ENCODE measurements at regions not wholly inside any gene's neighbourhood (a gene's known extent, or its start where the extent isn't known, plus 50 kb on each side); places are given as distances from the start of the nearest gene placed in this dataset.

- no peak for TF ChIP-seq CTCF (IDR thresholded peaks at IDR 0.05)
Measured at GRCh38 chr9:12091865-12092527, 601.2 kb upstream of the TYRP1 start.

DNA sequence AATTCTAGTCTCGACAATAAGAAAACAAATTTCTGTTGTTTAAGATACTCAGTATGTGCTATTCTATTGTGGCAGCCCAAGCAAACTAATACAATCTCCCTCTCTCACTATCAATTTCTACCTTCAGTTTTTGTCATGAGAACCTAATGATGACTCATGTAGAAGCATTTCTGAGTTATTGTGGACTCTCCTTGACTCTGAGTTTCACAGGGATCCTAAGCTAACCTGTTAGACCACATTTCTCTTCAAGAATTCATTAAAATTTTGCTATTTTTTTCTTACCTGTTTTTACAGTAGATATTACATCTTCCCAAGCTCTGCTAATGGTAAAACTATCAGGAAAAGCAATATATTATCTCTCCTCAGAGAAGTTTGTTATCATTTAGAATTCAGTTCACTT, 599.1 kb upstream of the TYRP1 start:
- TF ChIP-seq CTCF (IDR thresholded peaks at IDR 0.05) = no peak

DNA sequence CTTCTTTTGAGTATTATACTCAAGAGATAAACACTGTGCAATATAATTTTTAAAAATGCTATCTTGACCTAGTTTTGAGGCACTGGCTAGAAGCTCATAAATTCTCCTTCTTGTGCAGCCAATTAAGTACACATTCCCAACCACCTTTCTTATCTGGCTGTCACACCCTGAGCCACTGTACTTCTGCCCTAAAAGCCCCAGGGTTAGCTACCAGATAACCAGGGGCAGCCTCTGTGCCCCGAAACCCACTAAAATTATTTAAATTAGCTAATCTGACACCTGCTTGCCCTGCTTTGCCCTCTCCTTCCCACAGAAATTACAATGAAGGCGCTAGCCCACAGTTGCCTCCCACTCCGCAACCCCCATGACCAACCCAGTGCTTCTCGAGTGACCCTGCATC, 597.3 kb upstream of the TYRP1 start:
- TF ChIP-seq CTCF (IDR thresholded peaks at IDR 0.05) = no peak

GRCh38 chr9:12133416-12133815, 559.8 kb upstream of the TYRP1 start:
- TF ChIP-seq CTCF (IDR thresholded peaks at IDR 0.05) = no peak

DNA sequence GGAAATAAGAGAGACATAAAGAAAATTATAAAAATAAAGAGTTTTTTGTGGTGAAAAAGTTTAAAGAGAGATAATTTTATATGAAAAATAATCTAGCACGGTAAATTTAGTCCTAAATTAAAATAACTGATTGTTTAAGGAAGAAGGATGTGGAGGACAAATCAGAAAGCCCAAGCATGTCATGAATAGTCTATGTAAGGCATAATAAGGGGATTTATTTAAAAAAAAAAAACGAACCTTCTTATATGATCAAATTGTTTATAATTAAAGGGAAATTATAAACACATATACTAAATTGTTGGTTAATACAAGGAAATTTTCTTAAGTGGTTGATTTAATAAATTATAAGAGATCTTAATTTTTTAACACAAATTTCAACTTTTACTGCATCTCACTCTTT, 551.8 kb upstream of the TYRP1 start:
- TF ChIP-seq CTCF (IDR thresholded peaks at IDR 0.05) = no peak

DNA sequence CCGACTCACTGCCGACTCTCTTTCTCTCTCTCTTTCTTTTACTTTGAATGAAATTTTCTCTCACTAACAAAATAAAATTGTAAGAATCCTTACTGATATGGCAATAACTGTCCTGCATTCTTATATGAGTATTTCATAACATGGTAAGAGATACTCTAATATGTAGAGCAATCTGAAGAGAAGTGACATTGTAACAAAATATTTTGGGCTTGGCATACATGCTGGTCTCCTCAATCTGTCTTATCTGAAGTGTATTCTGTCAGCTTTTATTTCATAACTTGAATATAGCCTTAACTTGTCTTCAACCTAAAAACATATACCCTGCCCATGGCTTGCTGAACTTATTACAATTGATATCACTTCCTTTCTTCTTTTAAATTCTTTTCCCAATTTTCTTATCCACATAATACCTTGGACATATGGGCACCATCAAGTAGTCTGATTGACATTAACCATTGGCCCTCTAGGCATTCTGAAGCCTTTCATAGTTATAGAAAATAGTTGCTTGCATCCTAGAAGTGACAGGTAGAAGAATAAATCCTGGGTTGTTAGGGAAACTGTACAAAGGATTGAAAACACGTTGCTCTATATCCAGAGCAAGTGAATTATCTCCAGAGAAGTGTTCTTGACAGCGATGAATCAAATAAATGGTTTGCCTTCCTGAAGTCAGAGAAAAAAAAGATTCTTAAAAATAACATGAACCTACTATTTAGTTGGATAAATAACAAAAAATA, 537.6 kb upstream of the TYRP1 start:
- no peak for TF ChIP-seq CTCF (IDR thresholded peaks at IDR 0.05)

GRCh38 chr9:12162181-12162815, 530.9 kb upstream of the TYRP1 start:
- TF ChIP-seq CTCF (IDR thresholded peaks at IDR 0.05) = no peak
